Progenitor cell of endocrine pancreas (in vitro differentiated cells): ENCODE measurements at regions not wholly inside any gene's neighbourhood (a gene's known extent, or its start where the extent isn't known, plus 50 kb on each side); places are given as distances from the start of the nearest gene placed in this dataset.

Experiments used
- DNase-seq: peaks from one replicate; pipeline ENCODE4 v3.0.0; 2021; ENCODE audit warnings: low spot score; ENCODE audit not compliant: unreplicated experiment
- H3K27ac Mint-ChIP-seq: 2 replicates; pipeline ENCODE4 v1.8.0; 2021; ENCODE audit warnings: mild to moderate bottlenecking, moderate library complexity, mixed read lengths
- H3K27me3 Mint-ChIP-seq: 2 replicates; pipeline ENCODE4 v1.8.0; 2021; ENCODE audit warnings: mixed read lengths
- H3K36me3 Mint-ChIP-seq: 2 replicates; pipeline ENCODE4 v1.8.0; 2022; ENCODE audit warnings: mixed read lengths; ENCODE audit not compliant: insufficient read depth
- H3K4me1 Mint-ChIP-seq: 2 replicates; pipeline ENCODE4 v1.8.0; 2021; ENCODE audit warnings: low read depth, mixed read lengths
- H3K4me3 Mint-ChIP-seq: 2 replicates; pipeline ENCODE4 v1.8.0; 2021; ENCODE audit warnings: low read depth, mild to moderate bottlenecking, moderate library complexity, mixed read lengths
- H3K9me3 Mint-ChIP-seq: 2 replicates; pipeline ENCODE4 v1.8.0; 2021; ENCODE audit warnings: low read depth, mixed read lengths
- CTCF ChIP-seq: fragments of 200-600 bp; sonication (generic); IDR thresholded peaks from one replicate; pipeline ENCODE4 v1.5.0; 2021; ENCODE audit warnings: antibody characterized with exemption, mild to moderate bottlenecking; ENCODE audit not compliant: unreplicated experiment

- no peaks in the 10 kb centered on the region for H3K36me3 Mint-ChIP-seq
- H3K27me3 Mint-ChIP-seq, result no peaks in the 10 kb centered on the region
- no peak for DNase-seq
- H3K4me3 Mint-ChIP-seq, result no peak overlapping the region
- H3K4me1 Mint-ChIP-seq, result peaks cover 5% of the 10 kb centered on the region
- TF ChIP-seq CTCF, result no peak
- no peak overlapping the region for H3K27ac Mint-ChIP-seq
- H3K9me3 Mint-ChIP-seq, result no peaks in the 10 kb centered on the region
Measured at GRCh38 chr11:105232021-105232420, 92.5 kb upstream of the CARD18 start.

- Mint-ChIP-seq H3K4me3 (no peak overlapping the region), H3K27me3 (no peaks in the 10 kb centered on the region), H3K36me3 (no peaks in the 10 kb centered on the region), H3K4me1 (peaks cover 4% of the 10 kb centered on the region), H3K27ac (no peak overlapping the region), H3K9me3 (no peaks in the 10 kb centered on the region)
- DNase-seq, result no peak
- no peak for TF ChIP-seq CTCF
Measured at GRCh38 chr11:105230586-105230985, 91.0 kb upstream of the CARD18 start.

GRCh38 chr11:105229761-105230160 is 90.2 kb upstream of the CARD18 start:
- no peaks in the 10 kb centered on the region for H3K36me3 Mint-ChIP-seq
- no peak overlapping the region for H3K4me3 Mint-ChIP-seq
- no peaks in the 10 kb centered on the region for H3K9me3 Mint-ChIP-seq
- no peak for DNase-seq
- H3K27ac Mint-ChIP-seq, result no peak overlapping the region
- H3K27me3 Mint-ChIP-seq, result no peaks in the 10 kb centered on the region
- TF ChIP-seq CTCF, result no peak
- H3K4me1 Mint-ChIP-seq, result peaks cover 4% of the 10 kb centered on the region

GRCh38 chr11:105229257-105229656 is 89.7 kb upstream of the CARD18 start:
- Mint-ChIP-seq H3K9me3 (no peaks in the 10 kb centered on the region), H3K36me3 (no peaks in the 10 kb centered on the region), H3K4me1 (peaks cover 4% of the 10 kb centered on the region), H3K27me3 (no peaks in the 10 kb centered on the region), H3K27ac (no peak overlapping the region), H3K4me3 (no peak overlapping the region)
- DNase-seq, result no peak
- no peak for TF ChIP-seq CTCF

- peaks cover 2% of the 10 kb centered on the region for H3K27me3 Mint-ChIP-seq
- TF ChIP-seq CTCF, result no peak
Measured at GRCh38 chr11:105227363-105227762, 87.8 kb upstream of the CARD18 start.

More at GRCh38 chr11:105227363-105227762, 87.8 kb upstream of the CARD18 start:
- H3K36me3 Mint-ChIP-seq, result no peaks in the 10 kb centered on the region
- H3K4me3 Mint-ChIP-seq, result no peak overlapping the region
- H3K9me3 Mint-ChIP-seq, result no peaks in the 10 kb centered on the region
- peaks cover 4% of the 10 kb centered on the region for H3K4me1 Mint-ChIP-seq
- H3K27ac Mint-ChIP-seq, result no peak overlapping the region
- no peak for DNase-seq
